Glutamatergic neuron (in vitro differentiated cells): ENCODE measurements at regions not wholly inside any gene's neighbourhood (a gene's known extent, or its start where the extent isn't known, plus 50 kb on each side); places are given as distances from the start of the nearest gene placed in this dataset.
A peak's percentile ranks its signal among the peaks of the same experiment; 100 is the strongest.

Experiments
- DNase-seq: peaks from one replicate; pipeline ENCODE4 v3.0.0; 2022
- H3K27ac Mint-ChIP-seq: one replicate; pipeline ENCODE4 v1.8.0; 2020; ENCODE audit warnings: mild to moderate bottlenecking, mixed read lengths, inconsistent platforms; ENCODE audit not compliant: unreplicated experiment
- H3K27me3 Mint-ChIP-seq: one replicate; pipeline ENCODE4 v1.8.0; 2020; ENCODE audit warnings: mild to moderate bottlenecking, moderate library complexity, mixed read lengths, inconsistent platforms; ENCODE audit not compliant: unreplicated experiment
- H3K36me3 Mint-ChIP-seq: one replicate; pipeline ENCODE4 v1.8.0; 2020; ENCODE audit warnings: mild to moderate bottlenecking, mixed read lengths, inconsistent platforms; ENCODE audit not compliant: unreplicated experiment
- H3K4me1 Mint-ChIP-seq: one replicate; pipeline ENCODE4 v1.8.0; 2020; ENCODE audit warnings: mild to moderate bottlenecking, low read depth, mixed read lengths, inconsistent platforms; ENCODE audit not compliant: unreplicated experiment
- H3K4me3 Mint-ChIP-seq: one replicate; pipeline ENCODE4 v1.8.0; 2020; ENCODE audit warnings: mild to moderate bottlenecking, mixed read lengths, inconsistent platforms; ENCODE audit not compliant: unreplicated experiment
- H3K9me3 Mint-ChIP-seq: one replicate; pipeline ENCODE4 v1.8.0; 2020; ENCODE audit warnings: mild to moderate bottlenecking, moderate library complexity, mixed read lengths, inconsistent platforms; ENCODE audit not compliant: unreplicated experiment
- CTCF ChIP-seq: fragments of 200-600 bp; sonication (generic); IDR thresholded peaks from one replicate; pipeline ENCODE4 v1.5.0; 2021; ENCODE audit not compliant: partially characterized antibody, unreplicated experiment

- no peaks in the 10 kb centered on the region for H3K9me3 Mint-ChIP-seq
- H3K4me3 Mint-ChIP-seq, result no peak overlapping the region
- no peaks in the 10 kb centered on the region for H3K4me1 Mint-ChIP-seq
- no peaks in the 10 kb centered on the region for H3K27me3 Mint-ChIP-seq
- no peak for TF ChIP-seq CTCF
- no peak for DNase-seq
- H3K27ac Mint-ChIP-seq, result no peak overlapping the region
- no peaks in the 10 kb centered on the region for H3K36me3 Mint-ChIP-seq
These were observed 897.3 kb upstream of the DDX18 start for GRCh38 chr2:116917196-116917595.

GRCh38 chr2:116918574-116918973 lies 895.9 kb upstream of the DDX18 start:
- Mint-ChIP-seq H3K4me3 (no peak overlapping the region), H3K9me3 (no peaks in the 10 kb centered on the region), H3K27ac (no peak overlapping the region), H3K4me1 (no peaks in the 10 kb centered on the region), H3K27me3 (no peaks in the 10 kb centered on the region), H3K36me3 (no peaks in the 10 kb centered on the region)
- DNase-seq, result no peak
- no peak for TF ChIP-seq CTCF

GRCh38 chr2:116922414-116922813 lies 892.1 kb upstream of the DDX18 start:
- DNase-seq, result no peak

GRCh38 chr2:116924509-116924908 lies 890.0 kb upstream of the DDX18 start:
- H3K4me1 Mint-ChIP-seq, result peaks cover 8% of the 10 kb centered on the region
- H3K4me3 Mint-ChIP-seq, result no peak overlapping the region
- DNase-seq, result no peak
- H3K36me3 Mint-ChIP-seq, result no peaks in the 10 kb centered on the region
- no peaks in the 10 kb centered on the region for H3K27me3 Mint-ChIP-seq
- no peak for TF ChIP-seq CTCF
- H3K27ac Mint-ChIP-seq, result peak overlapping the region; percentile 24
- no peaks in the 10 kb centered on the region for H3K9me3 Mint-ChIP-seq

More at GRCh38 chr2:116922414-116922813, 892.1 kb upstream of the DDX18 start:
- Mint-ChIP-seq H3K36me3 (no peaks in the 10 kb centered on the region), H3K27ac (no peak overlapping the region), H3K4me1 (peaks cover 8% of the 10 kb centered on the region), H3K9me3 (no peaks in the 10 kb centered on the region), H3K4me3 (no peak overlapping the region), H3K27me3 (no peaks in the 10 kb centered on the region)
- TF ChIP-seq CTCF, result no peak

GRCh38 chr2:116935097-116935814 lies 879.2 kb upstream of the DDX18 start:
- H3K36me3 Mint-ChIP-seq, result no peaks in the 10 kb centered on the region

More at GRCh38 chr2:116935097-116935814, 879.2 kb upstream of the DDX18 start:
- no peak for TF ChIP-seq CTCF
- H3K27ac Mint-ChIP-seq, result no peak overlapping the region
- no peak for DNase-seq
- no peak overlapping the region for H3K4me3 Mint-ChIP-seq
- H3K4me1 Mint-ChIP-seq, result peaks cover 1% of the 10 kb centered on the region
- peaks cover 3% of the 10 kb centered on the region for H3K27me3 Mint-ChIP-seq
- H3K9me3 Mint-ChIP-seq, result no peaks in the 10 kb centered on the region
